Left lung (tissue), 4 donors: ENCODE measurements at regions not wholly inside any gene's neighbourhood (a gene's known extent, or its start where the extent isn't known, plus 50 kb on each side); places are given as distances from the start of the nearest gene placed in this dataset.

Experiments used
- ATAC-seq: fragments of 200-7000 bp; cut with Tn5 transposase; one replicate; pipeline ENCODE4 v1.9.1; 2020; ENCODE audit warnings: moderate library complexity
- DNase-seq, 4 donors: peaks; one replicate each; pipeline ENCODE4 v3.0.0-alpha.2; 2013 to 2020
- H3K27ac ChIP-seq, 2 donors: fragments of 200-600 bp; sonication (generic) in 1 of 2; one replicate each; pipeline versions ENCODE4 v1.5.0 to v1.8.0; 2020 to 2021
- H3K27me3 ChIP-seq, 2 donors: fragments of 200-600 bp; sonication (generic) in 1 of 2; one replicate each; pipeline versions ENCODE4 v1.5.0 to v1.8.0; 2020 to 2021
- H3K36me3 ChIP-seq, 2 donors: fragments of 200-600 bp; sonication (generic) in 1 of 2; one replicate each; pipeline versions ENCODE4 v1.5.0 to v1.8.0; 2020 to 2021
- H3K4me1 ChIP-seq, 2 donors: fragments of 200-600 bp; one replicate each; pipeline ENCODE4 v1.8.0; 2021
- H3K4me3 ChIP-seq, 2 donors: fragments of 200-600 bp; sonication (generic) in 1 of 2; one replicate each; pipeline versions ENCODE4 v1.5.0 to v1.8.0; 2020 to 2021; ENCODE audit warnings: mild to moderate bottlenecking in 1 of 2
- H3K9me3 ChIP-seq, 2 donors: fragments of 200-600 bp; sonication (generic) in 1 of 2; one replicate each; pipeline versions ENCODE4 v1.5.0 to v1.8.0; 2020 to 2021
- intact Hi-C, 2 donors: fragments of 100-400 bp; cut with DNase I; formaldehyde crosslinking; loops; one replicate each; pipeline versions ENCODE4 v1.11.2 to v1.14.2; 2022
- TF ChIP-seq, protein P1 (sequence below), 2 donors: fragments of 200-600 bp; sonication (generic) in 1 of 2; IDR thresholded peaks; one replicate each; pipeline versions ENCODE4 v1.5.0 to v1.8.0; 2021; ENCODE audit warnings: antibody characterized with exemption in 2 of 2
- donor health status: DM: no; HTN: yes; CAD: no.
- donor health status: DM: no; HTN: no; CAD: no.

DNA sequence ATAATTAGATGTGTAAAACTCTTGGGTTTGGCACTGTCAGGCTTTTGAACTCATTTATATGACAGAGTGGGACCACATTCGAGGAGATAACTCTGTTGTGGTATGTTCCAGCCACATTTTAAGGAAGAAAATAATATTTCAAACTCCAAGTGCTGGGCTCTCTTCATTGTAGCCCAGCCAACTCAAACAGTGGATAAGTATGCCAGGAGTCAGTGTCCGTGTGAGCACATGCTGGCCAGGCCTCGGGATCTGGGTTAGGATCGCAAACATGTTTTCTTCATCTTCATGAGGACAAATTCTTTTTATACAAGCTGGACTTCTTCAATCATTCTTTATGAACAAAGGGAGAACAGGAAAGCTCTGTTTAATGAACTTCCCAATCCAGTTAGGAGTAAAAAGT, 497.5 kb downstream of the MAFB start:
- intact Hi-C loops = no loop called here
- TF ChIP-seq, protein P1, sequence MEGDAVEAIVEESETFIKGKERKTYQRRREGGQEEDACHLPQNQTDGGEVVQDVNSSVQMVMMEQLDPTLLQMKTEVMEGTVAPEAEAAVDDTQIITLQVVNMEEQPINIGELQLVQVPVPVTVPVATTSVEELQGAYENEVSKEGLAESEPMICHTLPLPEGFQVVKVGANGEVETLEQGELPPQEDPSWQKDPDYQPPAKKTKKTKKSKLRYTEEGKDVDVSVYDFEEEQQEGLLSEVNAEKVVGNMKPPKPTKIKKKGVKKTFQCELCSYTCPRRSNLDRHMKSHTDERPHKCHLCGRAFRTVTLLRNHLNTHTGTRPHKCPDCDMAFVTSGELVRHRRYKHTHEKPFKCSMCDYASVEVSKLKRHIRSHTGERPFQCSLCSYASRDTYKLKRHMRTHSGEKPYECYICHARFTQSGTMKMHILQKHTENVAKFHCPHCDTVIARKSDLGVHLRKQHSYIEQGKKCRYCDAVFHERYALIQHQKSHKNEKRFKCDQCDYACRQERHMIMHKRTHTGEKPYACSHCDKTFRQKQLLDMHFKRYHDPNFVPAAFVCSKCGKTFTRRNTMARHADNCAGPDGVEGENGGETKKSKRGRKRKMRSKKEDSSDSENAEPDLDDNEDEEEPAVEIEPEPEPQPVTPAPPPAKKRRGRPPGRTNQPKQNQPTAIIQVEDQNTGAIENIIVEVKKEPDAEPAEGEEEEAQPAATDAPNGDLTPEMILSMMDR (IDR thresholded peaks at IDR 0.05) = no peak
- no peak for ATAC-seq
- H3K27ac ChIP-seq = no peak overlapping the region
- H3K36me3 ChIP-seq = no peaks in the 10 kb centered on the region
- H3K4me3 ChIP-seq = no peak overlapping the region
- no peaks in the 10 kb centered on the region for H3K9me3 ChIP-seq
- no peaks in the 10 kb centered on the region for H3K27me3 ChIP-seq
- DNase-seq = no peak
- no peaks in the 10 kb centered on the region for H3K4me1 ChIP-seq

DNA sequence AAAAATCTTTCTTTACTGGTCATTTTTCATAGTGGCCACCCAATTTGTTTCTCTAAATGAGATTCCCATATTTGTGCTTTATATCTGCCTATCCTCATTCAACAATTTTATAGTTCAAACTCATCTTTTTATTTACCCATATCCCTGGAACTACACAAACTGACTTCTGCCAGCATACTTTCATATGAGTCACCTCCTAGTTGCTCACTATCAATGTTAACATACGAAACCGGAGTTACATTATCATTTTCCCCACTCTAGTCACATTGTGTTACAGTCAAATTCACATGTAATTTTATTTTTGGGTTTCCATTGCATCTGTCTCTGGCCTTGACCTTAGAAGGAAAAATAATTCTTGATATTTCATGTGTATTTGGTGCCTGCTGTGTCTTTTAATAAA, 499.4 kb downstream of the MAFB start:
- no peak for ATAC-seq
- DNase-seq = no peak
- no peaks in the 10 kb centered on the region for H3K9me3 ChIP-seq
- no peak overlapping the region for H3K27ac ChIP-seq
- no peaks in the 10 kb centered on the region for H3K36me3 ChIP-seq
- H3K4me1 ChIP-seq = no peaks in the 10 kb centered on the region
- TF ChIP-seq, protein P1 (IDR thresholded peaks at IDR 0.05) = no peak
- intact Hi-C loops = no loop called here
- H3K27me3 ChIP-seq = no peaks in the 10 kb centered on the region
- no peak overlapping the region for H3K4me3 ChIP-seq

DNA sequence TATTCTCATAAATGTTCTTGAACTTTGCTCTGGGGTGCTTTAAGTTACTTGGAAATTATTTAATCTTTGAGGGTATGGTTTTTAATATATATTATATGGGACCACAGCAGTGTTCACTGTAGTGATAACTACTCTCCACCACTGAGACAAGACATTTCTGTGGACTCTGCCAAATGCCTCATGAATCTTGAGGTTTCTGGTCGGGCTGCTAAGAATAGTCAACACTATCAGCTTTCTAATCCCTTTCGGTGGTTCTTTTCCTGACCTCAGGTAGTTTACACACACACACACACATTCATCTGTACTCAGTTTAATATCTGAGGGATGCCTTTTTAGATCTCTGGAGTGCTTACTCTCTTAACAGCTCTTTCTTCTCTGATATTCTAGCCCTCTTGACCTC, 500.7 kb downstream of the MAFB start:
- Histone ChIP-seq H3K27me3 (no peaks in the 10 kb centered on the region), H3K4me3 (no peak overlapping the region), H3K9me3 (no peaks in the 10 kb centered on the region), H3K27ac (no peak overlapping the region), H3K4me1 (no peaks in the 10 kb centered on the region), H3K36me3 (no peaks in the 10 kb centered on the region)
- DNase-seq (no peak), ATAC-seq (no peak)
- intact Hi-C loops = no loop called here
- TF ChIP-seq, protein P1 (IDR thresholded peaks at IDR 0.05) = no peak

DNA sequence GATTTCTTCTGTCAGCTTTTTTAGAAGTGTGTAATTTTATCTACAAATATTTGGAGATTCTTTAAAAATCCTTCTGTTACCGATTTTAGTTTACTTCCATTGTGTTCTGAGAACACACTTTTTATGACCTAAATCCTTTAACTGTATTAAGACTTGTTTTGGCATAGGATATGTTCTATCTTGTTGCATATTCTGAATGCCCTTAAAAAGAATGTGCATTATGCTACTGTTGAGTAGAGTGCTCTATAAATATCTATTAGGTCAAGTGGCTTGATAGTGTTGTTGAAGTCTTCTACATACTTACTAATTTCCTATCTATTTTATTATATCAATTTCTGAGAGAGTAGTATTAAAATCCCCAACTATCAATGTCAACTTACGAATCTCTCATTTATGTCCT, 502.2 kb downstream of the MAFB start:
- H3K27ac ChIP-seq = no peak overlapping the region
- no peak for ATAC-seq

DNA sequence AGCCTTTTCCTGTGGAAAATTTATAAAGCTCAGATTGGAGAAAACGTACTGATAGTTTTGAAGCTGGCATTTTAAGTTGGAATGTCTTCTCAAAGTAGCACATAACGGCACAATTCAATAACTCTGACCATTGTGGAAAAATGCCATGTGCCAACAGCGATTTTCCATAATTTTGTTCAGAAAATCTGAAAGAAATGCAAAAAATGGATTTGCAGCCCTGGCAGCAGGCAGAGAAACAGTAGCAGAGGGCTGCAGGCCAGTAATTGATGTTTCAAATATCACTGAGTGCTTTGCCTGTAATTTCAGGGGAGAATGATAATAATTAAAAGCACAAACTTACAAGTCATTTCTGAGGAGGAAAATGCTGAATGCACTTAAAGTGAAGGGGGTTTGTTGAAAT, 507.4 kb downstream of the MAFB start:
- no peak overlapping the region for H3K4me3 ChIP-seq
- no peak for ATAC-seq
- TF ChIP-seq, protein P1 (IDR thresholded peaks at IDR 0.05) = no peak
- no peak overlapping the region for H3K27ac ChIP-seq
- no peaks in the 10 kb centered on the region for H3K36me3 ChIP-seq
- no peaks in the 10 kb centered on the region for H3K4me1 ChIP-seq
- no peak for DNase-seq
- H3K9me3 ChIP-seq = no peaks in the 10 kb centered on the region
- intact Hi-C loops = no loop called here
- no peaks in the 10 kb centered on the region for H3K27me3 ChIP-seq

More for the DNA sequence above, 502.2 kb downstream of the MAFB start:
- DNase-seq = no peak
- intact Hi-C loops = no loop called here
- Histone ChIP-seq H3K4me1 (no peaks in the 10 kb centered on the region), H3K9me3 (no peaks in the 10 kb centered on the region), H3K36me3 (no peaks in the 10 kb centered on the region), H3K4me3 (no peak overlapping the region), H3K27me3 (no peaks in the 10 kb centered on the region)
- TF ChIP-seq, protein P1 (IDR thresholded peaks at IDR 0.05) = no peak
